KMS-11 (cell line): ENCODE measurements at regions not wholly inside any gene's neighbourhood (a gene's known extent, or its start where the extent isn't known, plus 50 kb on each side); places are given as distances from the start of the nearest gene placed in this dataset.
"Not testable (repeated sequence)": the region's sequence is repeated elsewhere in the genome, so short reads cannot be mapped to it uniquely, and the experiment has no call there.

Source experiments
- H2AFZ ChIP-seq: fragments of 200-600 bp; sonication (generic); 2 replicates; pipeline ENCODE4 v1.6.1; 2016; ENCODE audit warnings: antibody characterized with exemption, mixed run types, low read depth
- H3K27ac ChIP-seq: fragments of 200-600 bp; sonication (generic); 2 replicates; pipeline ENCODE4 v1.6.1; 2016; ENCODE audit warnings: mild to moderate bottlenecking, mixed run types
- H3K27me3 ChIP-seq: fragments of 200-600 bp; sonication (generic); 2 replicates; pipeline ENCODE4 v1.6.1; 2017; ENCODE audit warnings: mild to moderate bottlenecking, low read depth, mixed run types, moderate library complexity; ENCODE audit not compliant: insufficient read depth
- H3K36me3 ChIP-seq: fragments of 200-600 bp; sonication (generic); 2 replicates; pipeline ENCODE4 v1.6.1; 2017; ENCODE audit warnings: mild to moderate bottlenecking, mixed run types; ENCODE audit not compliant: insufficient read depth
- H3K4me1 ChIP-seq: fragments of 200-600 bp; sonication (generic); 2 replicates; pipeline ENCODE4 v1.6.1; 2016; ENCODE audit warnings: mild to moderate bottlenecking, low read depth, mixed run types; ENCODE audit not compliant: poor library complexity, severe bottlenecking
- H3K4me2 ChIP-seq: fragments of 200-600 bp; sonication (generic); 2 replicates; pipeline ENCODE4 v1.7.0; 2016; ENCODE audit warnings: mild to moderate bottlenecking, mixed run types
- H3K4me3 ChIP-seq: fragments of 200-600 bp; sonication (generic); IDR thresholded peaks from 2 replicates; pipeline ENCODE4 v1.6.1; 2017; ENCODE audit warnings: low read depth, low read length, mixed read lengths; ENCODE audit not compliant: insufficient read depth
- H3K79me2 ChIP-seq: fragments of 200-600 bp; sonication (generic); 2 replicates; pipeline ENCODE4 v1.6.1; 2016; ENCODE audit warnings: low read depth, mixed run types; ENCODE audit not compliant: insufficient read depth
- H3K9ac ChIP-seq: fragments of 200-600 bp; sonication (generic); 2 replicates; pipeline ENCODE4 v1.6.1; 2016; ENCODE audit warnings: mild to moderate bottlenecking, mixed run types
- H4K20me1 ChIP-seq: fragments of 200-600 bp; sonication (generic); 2 replicates; pipeline ENCODE4 v1.6.1; 2016; ENCODE audit warnings: mild to moderate bottlenecking, mixed run types; ENCODE audit not compliant: insufficient read depth
- CTCF ChIP-seq: fragments of 200-600 bp; sonication (generic); conservative IDR thresholded peaks from 2 replicates; pipeline ENCODE4 v1.6.1; 2017; ENCODE audit warnings: low read depth, mild to moderate bottlenecking, antibody characterized with exemption, low read length, moderate library complexity, mixed read lengths

- Histone ChIP-seq H4K20me1 (no peaks in the 10 kb centered on the region), H3K4me3 (no peak overlapping the region), H3K4me1 (no peaks in the 10 kb centered on the region), H3K27ac (no peak overlapping the region), H3K79me2 (no peaks in the 10 kb centered on the region), H3K27me3 (no peaks in the 10 kb centered on the region), H2AFZ (no peak overlapping the region), H3K36me3 (no peaks in the 10 kb centered on the region), H3K9ac (no peak overlapping the region), H3K4me2 (no peak overlapping the region)
- TF ChIP-seq CTCF: no peak
Observed at GRCh38 chr22:35175392-35175791, 81.9 kb upstream of the HMGXB4 start.

- Histone ChIP-seq H3K36me3 (no peaks in the 10 kb centered on the region), H3K27ac (no peak overlapping the region), H3K9ac (no peak overlapping the region), H3K4me2 (no peak overlapping the region), H3K4me3 (no peak overlapping the region), H3K4me1 (no peaks in the 10 kb centered on the region), H2AFZ (no peak overlapping the region), H4K20me1 (no peaks in the 10 kb centered on the region), H3K79me2 (no peaks in the 10 kb centered on the region), H3K27me3 (no peaks in the 10 kb centered on the region)
- no peak for TF ChIP-seq CTCF
Observed at GRCh38 chr22:35177811-35178210, 79.5 kb upstream of the HMGXB4 start.

- Histone ChIP-seq H3K36me3 (no peaks in the 10 kb centered on the region), H3K4me3 (no peak overlapping the region), H2AFZ (no peak overlapping the region), H3K27me3 (no peaks in the 10 kb centered on the region), H3K27ac (no peak overlapping the region), H3K9ac (no peak overlapping the region), H3K79me2 (no peaks in the 10 kb centered on the region), H4K20me1 (no peaks in the 10 kb centered on the region), H3K4me2 (no peak overlapping the region), H3K4me1 (no peaks in the 10 kb centered on the region)
- no peak for TF ChIP-seq CTCF
Observed at GRCh38 chr22:35178446-35178845, 78.8 kb upstream of the HMGXB4 start.

- no peak overlapping the region for H3K9ac ChIP-seq
- H3K79me2 ChIP-seq: no peaks in the 10 kb centered on the region
- no peak overlapping the region for H3K4me2 ChIP-seq
- H2AFZ ChIP-seq: no peak overlapping the region
- H4K20me1 ChIP-seq: no peaks in the 10 kb centered on the region
- no peak overlapping the region for H3K27ac ChIP-seq
- H3K36me3 ChIP-seq: no peaks in the 10 kb centered on the region
- H3K4me3 ChIP-seq: no peak overlapping the region
- H3K4me1 ChIP-seq: no peaks in the 10 kb centered on the region
- no peak for TF ChIP-seq CTCF
- H3K27me3 ChIP-seq: no peaks in the 10 kb centered on the region
Observed at GRCh38 chr22:35183917-35184316, 73.4 kb upstream of the HMGXB4 start.

- H3K4me2 ChIP-seq: no peak overlapping the region
- H3K9ac ChIP-seq: no peak overlapping the region
- no peak overlapping the region for H3K4me3 ChIP-seq
- no peaks in the 10 kb centered on the region for H3K36me3 ChIP-seq
- TF ChIP-seq CTCF: no peak
- no peak overlapping the region for H2AFZ ChIP-seq
- H3K27ac ChIP-seq: no peak overlapping the region
- no peaks in the 10 kb centered on the region for H3K79me2 ChIP-seq
- no peaks in the 10 kb centered on the region for H4K20me1 ChIP-seq
- H3K4me1 ChIP-seq: no peaks in the 10 kb centered on the region
- no peaks in the 10 kb centered on the region for H3K27me3 ChIP-seq
Observed at GRCh38 chr22:35186492-35186891, 70.8 kb upstream of the HMGXB4 start.

- not testable (repeated sequence) for H3K4me2 ChIP-seq, H3K79me2 ChIP-seq, H2AFZ ChIP-seq, H3K36me3 ChIP-seq, H3K27ac ChIP-seq, H3K27me3 ChIP-seq, H3K4me1 ChIP-seq, H3K4me3 ChIP-seq, H3K9ac ChIP-seq, H4K20me1 ChIP-seq
Observed at GRCh38 chr22:35188930-35189329, 68.4 kb upstream of the HMGXB4 start.
